NCI-H446 treated with DMSO at 0.1 percent for 48 hours (cell line): ENCODE measurements at regions not wholly inside any gene's neighbourhood (a gene's known extent, or its start where the extent isn't known, plus 50 kb on each side); places are given as distances from the start of the nearest gene placed in this dataset.
A peak's percentile ranks its signal among the peaks of the same experiment; 100 is the strongest.
"Not testable (repeated sequence)": the region's sequence is repeated elsewhere in the genome, so short reads cannot be mapped to it uniquely, and the experiment has no call there.

Experiments used
- DNase-seq: peaks from one replicate; lab custom pipeline; 2025; lab: John Stamatoyannopoulos, UW

DNA sequence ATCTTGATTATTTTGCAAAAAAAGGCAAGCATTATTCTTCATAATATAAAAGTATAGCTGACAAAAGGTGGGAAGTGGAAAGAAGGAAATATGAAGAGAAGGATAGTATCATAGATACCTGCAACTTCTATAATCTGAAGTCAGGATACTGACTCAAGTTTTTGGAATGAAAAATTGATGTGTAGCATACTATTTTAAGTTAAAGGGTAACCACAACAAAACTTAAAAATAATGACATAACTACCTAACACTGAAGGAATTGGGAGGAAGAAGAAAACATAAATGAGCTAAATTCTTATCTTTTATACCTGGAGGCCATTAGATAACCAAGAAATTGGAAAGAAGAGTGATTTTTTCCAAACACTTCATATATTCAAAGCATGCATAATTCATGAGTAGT is 51.8 kb upstream of the TLE1 start:
- no peak for DNase-seq

GRCh38 chr9:81748091-81748490 is 58.7 kb upstream of the TLE1 start:
- DNase-seq: no peak

- DNase-seq: no peak
These were observed 64.1 kb upstream of the TLE1 start for GRCh38 chr9:81753436-81753835.

- DNase-seq: no peak
These were observed 64.9 kb upstream of the TLE1 start for GRCh38 chr9:81754245-81754644.

DNA sequence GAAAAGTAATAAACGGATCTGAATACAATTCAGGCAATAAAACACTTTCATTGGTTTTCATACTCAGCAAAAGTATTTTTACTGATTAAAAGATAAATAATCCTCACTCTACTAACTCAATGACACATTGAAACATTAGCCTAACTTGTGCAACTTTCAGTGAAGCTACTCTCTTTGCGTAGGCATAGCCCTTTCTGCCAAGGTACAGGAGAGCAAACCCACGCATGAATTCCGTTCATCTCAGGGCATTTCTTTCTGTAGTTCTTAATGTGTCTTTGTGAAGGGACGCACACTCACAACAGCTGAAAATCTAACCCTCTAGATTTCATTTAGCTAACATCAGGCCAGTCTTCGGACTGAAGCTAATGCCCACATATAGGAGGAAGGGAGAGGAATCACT is 66.4 kb upstream of the TLE1 start:
- no peak for DNase-seq

DNA sequence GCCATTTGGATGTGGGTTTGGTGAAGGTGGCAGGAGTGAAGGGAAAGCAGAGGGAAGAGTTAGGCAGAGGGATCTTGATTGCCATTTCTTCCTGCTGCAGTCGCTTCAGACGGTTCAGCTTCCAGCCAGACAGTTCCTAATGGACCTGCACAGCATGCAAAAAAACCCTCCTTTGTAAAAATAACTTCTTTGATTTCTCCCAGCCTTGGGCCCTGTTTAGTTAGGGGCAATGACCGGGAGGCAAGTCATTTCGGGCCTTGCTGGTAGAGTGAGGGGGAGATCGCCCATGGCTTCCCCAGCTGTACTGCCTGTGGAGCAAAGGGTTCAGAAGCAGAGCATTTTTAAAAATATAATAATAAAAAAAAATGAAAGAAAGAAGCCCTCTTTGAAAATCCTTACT is 67.2 kb upstream of the TLE1 start:
- no peak for DNase-seq

DNA sequence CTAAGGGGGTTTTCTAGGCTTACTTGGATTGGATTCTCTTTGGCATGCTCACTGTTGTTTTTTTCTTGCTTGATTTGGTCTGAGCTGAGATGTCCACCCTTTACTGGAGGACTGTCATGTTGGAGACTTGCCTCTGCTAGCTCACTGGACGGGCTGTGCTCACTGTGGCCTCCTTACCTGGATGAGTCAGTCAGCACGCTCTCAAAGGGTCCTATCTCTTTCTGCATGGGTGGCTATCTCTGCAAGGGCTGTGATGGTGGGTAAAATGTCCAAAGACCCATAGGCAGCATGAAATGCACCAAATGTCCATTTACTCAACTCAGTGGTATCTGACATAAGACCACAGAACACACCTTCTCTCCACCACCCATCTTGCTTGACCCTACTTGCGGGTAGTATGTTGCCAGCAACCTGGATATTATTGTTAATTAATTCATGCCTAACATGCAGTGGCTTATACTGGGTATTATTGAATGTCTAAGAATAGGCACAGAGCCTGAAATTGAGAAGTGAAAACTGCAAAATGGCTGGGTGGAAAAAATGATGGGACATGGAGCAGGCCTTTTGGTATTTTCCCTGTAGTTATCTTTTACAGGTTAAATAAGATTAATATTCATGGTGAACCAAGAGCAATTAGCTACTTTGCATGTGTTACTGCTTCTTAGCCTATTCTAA is 68.9 kb upstream of the TLE1 start:
- DNase-seq: no peak

- DNase-seq: no peak
These were observed 70.4 kb upstream of the TLE1 start for GRCh38 chr9:81759680-81760215.

- no peak for DNase-seq
These were observed 78.6 kb upstream of the TLE1 start for GRCh38 chr9:81767921-81768320.

DNA sequence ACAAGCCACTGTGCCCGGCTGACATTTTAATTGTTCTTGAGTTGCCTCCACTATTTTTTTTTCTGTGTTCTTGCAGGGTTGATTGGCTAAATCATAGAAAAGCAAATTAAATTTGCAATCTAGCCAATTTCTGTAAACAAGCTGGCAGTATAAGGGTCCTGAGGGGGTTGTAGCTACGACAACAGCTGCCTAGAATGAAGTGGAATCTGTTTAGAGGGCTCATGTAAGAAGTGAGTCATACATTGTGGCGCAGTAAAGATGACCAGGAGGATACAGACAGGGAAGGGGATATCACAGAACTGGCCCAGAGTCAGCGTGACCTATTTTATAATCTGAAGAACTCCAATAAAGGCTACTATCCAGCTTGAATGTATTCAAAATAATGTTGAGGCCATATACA is 82.2 kb upstream of the TLE1 start:
- peak; percentile 13 for DNase-seq

DNA sequence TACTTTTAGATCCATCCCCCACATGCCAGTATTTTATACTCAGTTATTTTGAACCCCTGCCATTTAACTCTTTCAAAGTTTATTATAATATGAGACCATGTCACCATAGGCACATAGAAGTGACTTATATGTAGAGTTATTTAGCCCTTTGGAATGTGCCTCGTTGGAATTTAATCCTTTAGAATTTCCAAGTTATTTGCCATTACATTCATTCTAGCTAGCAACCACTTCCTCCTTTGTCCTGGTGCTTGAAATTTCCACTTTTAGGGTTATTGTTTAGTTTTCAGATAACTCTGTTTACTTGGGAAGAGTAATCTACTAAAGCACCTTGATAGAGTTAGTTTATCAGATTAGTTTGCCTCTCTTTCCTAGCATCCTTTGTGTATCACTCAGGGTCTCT is 82.8 kb upstream of the TLE1 start:
- no peak for DNase-seq

DNA sequence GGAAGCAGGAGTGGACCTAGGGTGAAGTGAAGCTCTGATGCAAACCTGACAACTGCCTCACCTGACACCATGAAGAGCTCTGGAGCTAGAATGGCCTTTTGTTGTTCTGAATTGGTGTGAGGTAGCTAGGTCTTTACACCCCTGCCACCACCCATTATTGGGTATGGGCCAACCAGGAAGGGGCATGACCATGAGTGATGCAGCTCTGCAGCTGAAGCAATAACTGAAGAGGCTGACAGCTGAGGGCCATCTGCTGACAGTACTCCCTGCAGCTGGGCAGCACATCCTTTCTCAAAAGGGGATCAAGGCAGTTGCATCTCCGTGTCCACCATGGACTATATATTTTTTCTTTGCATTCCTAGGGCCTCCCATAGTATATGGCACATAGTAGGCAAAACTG is 87.0 kb upstream of the TLE1 start:
- no peak for DNase-seq

GRCh38 chr9:81776834-81777233 is 87.5 kb upstream of the TLE1 start:
- DNase-seq: no peak

DNA sequence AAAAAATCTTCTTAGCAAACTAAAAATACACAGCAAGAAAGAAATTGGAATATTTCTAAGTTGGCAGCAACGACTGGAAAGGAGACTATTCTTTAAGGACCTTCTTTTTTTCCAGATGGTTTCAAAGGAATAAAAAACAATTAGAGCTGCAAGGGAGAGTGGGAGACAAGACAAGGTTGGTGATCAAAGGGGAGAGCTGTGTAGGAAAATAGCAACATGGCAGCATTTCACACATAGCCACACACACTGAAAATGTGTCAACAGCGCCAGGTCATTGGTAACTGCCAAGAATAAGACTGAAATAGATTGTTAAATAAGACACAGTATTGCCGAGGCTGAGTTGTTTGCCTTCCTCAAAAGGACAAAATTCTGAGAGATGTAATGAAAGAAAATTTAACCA is 88.1 kb upstream of the TLE1 start:
- DNase-seq: no peak

- no peak for DNase-seq
These were observed 93.1 kb upstream of the TLE1 start for GRCh38 chr9:81782313-81782995.

DNA sequence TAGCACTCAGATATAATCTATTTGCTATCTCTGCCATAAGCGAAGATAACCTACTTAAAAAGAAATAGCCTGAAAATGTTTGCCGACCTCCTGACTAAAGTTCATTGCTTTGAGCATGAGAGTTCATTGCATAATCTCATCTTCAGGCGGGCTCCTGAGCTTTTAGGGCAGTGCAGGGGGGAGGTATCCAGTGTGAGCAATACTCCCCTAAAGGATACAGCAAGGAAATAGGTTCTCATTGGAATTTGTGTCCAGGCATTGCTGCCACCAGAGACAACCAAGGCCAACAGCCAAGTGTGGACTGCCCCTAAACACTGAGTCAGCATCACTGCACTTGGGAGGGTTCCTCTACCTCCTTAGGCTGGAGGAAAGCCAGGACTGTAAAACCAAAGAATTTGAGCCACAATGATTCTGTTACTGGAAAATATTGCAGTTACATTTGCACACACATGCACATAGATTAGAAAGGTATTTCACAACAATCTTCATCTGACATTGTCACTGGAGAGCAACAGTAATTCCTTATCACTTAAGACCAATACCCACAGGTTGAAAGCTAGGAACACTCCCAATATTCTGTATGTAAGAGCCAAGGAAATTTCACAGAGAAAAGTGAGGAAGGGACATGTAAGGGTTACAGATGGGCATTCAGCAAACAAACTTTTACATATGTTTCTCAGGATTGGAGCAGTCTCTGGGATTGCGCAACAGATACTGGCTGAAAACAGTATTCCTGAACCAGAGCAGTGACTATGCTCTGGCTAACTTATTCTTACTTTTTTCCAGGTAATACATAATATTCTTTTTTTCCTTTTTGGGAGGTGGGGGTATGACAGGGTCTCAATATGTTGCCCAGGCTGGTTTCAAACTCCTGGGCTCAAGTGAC is 98.6 kb upstream of the TLE1 start:
- DNase-seq: no peak

DNA sequence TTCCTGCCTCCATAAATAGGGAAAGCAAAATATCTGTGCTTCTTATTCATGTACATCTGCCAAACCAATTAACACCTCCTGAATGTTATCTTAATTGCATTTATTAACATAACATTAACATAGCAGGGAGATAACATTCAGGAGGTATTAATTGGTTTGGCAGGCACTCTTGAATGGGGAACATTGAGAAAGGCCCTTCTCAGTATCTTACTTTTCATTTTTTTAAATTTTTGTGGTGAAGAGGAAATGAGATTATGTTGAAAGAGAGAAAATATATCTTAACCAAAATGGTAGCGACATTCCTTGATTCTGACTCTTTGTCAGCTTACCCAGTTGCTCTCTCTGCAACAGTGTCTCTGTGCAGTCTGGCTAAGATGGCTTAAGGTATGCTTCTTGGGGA is 100.4 kb upstream of the TLE1 start:
- DNase-seq: no peak

- no peak for DNase-seq
These were observed 100.8 kb upstream of the TLE1 start for GRCh38 chr9:81790166-81790565.

DNA sequence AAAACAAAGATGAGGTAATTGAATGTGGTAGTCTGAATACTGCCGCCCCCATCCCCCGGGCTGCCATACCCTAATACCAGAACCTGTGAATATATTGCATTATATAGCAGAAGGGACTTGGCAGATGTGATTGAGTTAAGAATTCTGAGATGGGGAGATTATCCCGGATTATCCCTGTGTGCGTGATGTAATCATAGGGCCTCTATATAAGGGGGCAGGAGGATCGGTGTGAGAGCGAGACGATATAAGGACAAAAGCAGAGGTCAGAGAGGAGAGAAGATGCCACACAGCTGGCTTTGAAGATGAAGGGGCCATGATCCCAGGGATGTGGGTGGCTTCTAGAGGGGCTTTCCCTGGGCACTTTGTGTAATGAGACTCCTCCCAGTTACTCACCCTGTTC is 101.7 kb upstream of the TLE1 start:
- DNase-seq: no peak

GRCh38 chr9:81798606-81799005 is 109.3 kb upstream of the TLE1 start:
- DNase-seq: no peak

- no peak for DNase-seq
These were observed 111.8 kb upstream of the TLE1 start for GRCh38 chr9:81801190-81801589.

- DNase-seq: no peak
These were observed 115.0 kb upstream of the TLE1 start for GRCh38 chr9:81804306-81804705.

DNA sequence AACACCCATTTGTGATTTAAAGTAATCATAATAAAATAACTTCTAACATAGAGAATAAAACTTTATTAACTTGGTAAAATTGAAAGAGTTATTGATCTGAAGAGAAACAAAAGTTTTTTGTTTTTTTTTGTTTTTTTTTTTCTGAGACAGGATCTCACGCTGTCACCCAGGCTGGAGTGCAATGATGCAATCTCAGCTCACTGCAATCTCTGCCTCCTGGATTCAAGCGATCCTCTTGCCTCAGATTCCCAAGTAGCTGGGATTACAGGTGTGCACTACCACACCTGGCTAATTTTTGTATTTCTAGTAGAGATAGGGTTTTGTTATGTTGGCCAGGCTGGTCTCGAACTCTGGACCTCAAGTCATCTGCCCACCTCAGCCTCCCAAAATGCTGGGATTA is 116.5 kb upstream of the SPATA31D4 start:
- DNase-seq: not testable (repeated sequence)
